Neural progenitor cell (in vitro differentiated cells): ENCODE measurements at regions not wholly inside any gene's neighbourhood (a gene's known extent, or its start where the extent isn't known, plus 50 kb on each side); places are given as distances from the start of the nearest gene placed in this dataset.

Source experiments
- CTCF ChIP-seq: fragments of 200-600 bp; sonication (generic); IDR thresholded peaks from 2 replicates; pipeline ENCODE4 v1.5.1; 2017; ENCODE audit warnings: antibody characterized with exemption, mild to moderate bottlenecking
- EZH2 ChIP-seq: fragments of 200-600 bp; sonication (generic); IDR thresholded peaks from 2 replicates; pipeline ENCODE4 v1.6.1; 2017; ENCODE audit warnings: antibody characterized with exemption, mild to moderate bottlenecking, moderate library complexity

- TF ChIP-seq CTCF (no peak), EZH2 (no peak)
These were observed 906.7 kb upstream of the AUTS2 start for GRCh38 chr7:68691261-68692216.
